Endodermal cell (in vitro differentiated cells): ENCODE measurements at regions not wholly inside any gene's neighbourhood (a gene's known extent, or its start where the extent isn't known, plus 50 kb on each side); places are given as distances from the start of the nearest gene placed in this dataset.
"Not testable (repeated sequence)": the region's sequence is repeated elsewhere in the genome, so short reads cannot be mapped to it uniquely, and the experiment has no call there.

ENCODE experiments used
- DNase-seq: peaks from one replicate; pipeline ENCODE4 v3.0.0-alpha.2; 2017
- H3K27ac ChIP-seq: 2 replicates; pipeline ENCODE4 v1.5.1; 2013; ENCODE audit warnings: mild to moderate bottlenecking, low read depth, low read length, moderate library complexity
- H3K27me3 ChIP-seq: 2 replicates; pipeline ENCODE4 v1.6.1; 2013; ENCODE audit warnings: mild to moderate bottlenecking, low read length, moderate library complexity; ENCODE audit not compliant: insufficient read depth, control insufficient read depth, poor library complexity, severe bottlenecking
- H3K36me3 ChIP-seq: 2 replicates; pipeline ENCODE4 v1.7.0; 2013; ENCODE audit warnings: mild to moderate bottlenecking, low read length, moderate library complexity; ENCODE audit not compliant: control insufficient read depth, insufficient read depth
- H3K4me1 ChIP-seq: one replicate; pipeline ENCODE4 v1.7.0; 2013; ENCODE audit warnings: low read length; ENCODE audit not compliant: control insufficient read depth, insufficient read depth
- H3K4me3 ChIP-seq: 2 replicates; pipeline ENCODE4 v1.5.1; 2013; ENCODE audit warnings: mild to moderate bottlenecking, low read length, moderate library complexity
- H3K9ac ChIP-seq: 2 replicates; pipeline ENCODE4 v1.6.1; 2013; ENCODE audit warnings: mild to moderate bottlenecking, low read length, moderate library complexity; ENCODE audit not compliant: poor library complexity, severe bottlenecking; ENCODE audit errors: extremely low read depth
- H3K9me3 ChIP-seq: 2 replicates; pipeline ENCODE4 v1.6.1; 2013; ENCODE audit warnings: mild to moderate bottlenecking, low read length, moderate library complexity; ENCODE audit not compliant: control insufficient read depth
- H3K27ac Mint-ChIP-seq: 2 replicates; pipeline ENCODE4 v1.8.0; 2020; ENCODE audit warnings: mixed read lengths
- H3K27me3 Mint-ChIP-seq: 2 replicates; pipeline ENCODE4 v1.8.0; 2021; ENCODE audit warnings: mild to moderate bottlenecking, mixed read lengths; ENCODE audit not compliant: insufficient read depth
- H3K36me3 Mint-ChIP-seq: 2 replicates; pipeline ENCODE4 v1.8.0; 2020; ENCODE audit warnings: low read depth, mixed read lengths
- H3K4me1 Mint-ChIP-seq: 2 replicates; pipeline ENCODE4 v1.8.0; 2020; ENCODE audit warnings: mixed read lengths
- H3K4me3 Mint-ChIP-seq: 2 replicates; pipeline ENCODE4 v1.8.0; 2020; ENCODE audit warnings: mild to moderate bottlenecking, moderate library complexity, mixed read lengths
- H3K9me3 Mint-ChIP-seq: 2 replicates; pipeline ENCODE4 v1.8.0; 2020; ENCODE audit warnings: mild to moderate bottlenecking, mixed read lengths
- WGBS, 2 experiments: methylation state at CpG; one replicate each; pipeline versions ENCODE4 v1.1.5 to v1.1.7; 2013; ENCODE audit warnings: missing lambda C conversion rate in 2 of 2, mixed read lengths in 1 of 2; ENCODE audit not compliant: insufficient coverage in 1 of 2, insufficient read length in 1 of 2; 5-methylcytosine and 5-hydroxymethylcytosine counted together
- TF ChIP-seq, protein P1 (sequence below): fragments of 200-600 bp; sonication (generic); conservative IDR thresholded peaks from 2 replicates; pipeline ENCODE4 v1.5.0; 2021; ENCODE audit warnings: antibody characterized with exemption, mild to moderate bottlenecking

DNA sequence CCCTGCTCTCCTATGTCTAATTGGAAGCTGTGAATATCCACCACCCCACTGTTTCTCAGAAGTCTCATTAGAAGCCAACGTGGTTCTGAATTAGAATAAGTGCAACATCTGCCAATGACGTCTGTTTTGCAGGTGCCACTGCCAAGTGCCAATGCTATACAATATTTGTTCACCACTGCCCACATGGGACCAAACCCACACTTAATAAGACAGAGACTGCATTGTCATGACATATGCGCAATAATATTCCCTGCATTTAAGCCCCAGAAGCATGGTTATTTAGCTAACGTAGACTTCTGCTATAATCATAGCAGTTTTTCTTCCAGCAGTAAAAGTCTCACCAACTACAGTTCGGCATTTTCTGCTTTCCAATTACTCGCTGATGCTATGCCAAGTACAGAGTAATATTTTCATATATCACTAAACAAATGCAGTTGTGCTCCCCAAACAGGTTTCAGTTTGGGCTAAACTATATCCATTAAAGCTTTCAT is 262.5 kb upstream of the PCDH18 start:
- TF ChIP-seq, protein P1, sequence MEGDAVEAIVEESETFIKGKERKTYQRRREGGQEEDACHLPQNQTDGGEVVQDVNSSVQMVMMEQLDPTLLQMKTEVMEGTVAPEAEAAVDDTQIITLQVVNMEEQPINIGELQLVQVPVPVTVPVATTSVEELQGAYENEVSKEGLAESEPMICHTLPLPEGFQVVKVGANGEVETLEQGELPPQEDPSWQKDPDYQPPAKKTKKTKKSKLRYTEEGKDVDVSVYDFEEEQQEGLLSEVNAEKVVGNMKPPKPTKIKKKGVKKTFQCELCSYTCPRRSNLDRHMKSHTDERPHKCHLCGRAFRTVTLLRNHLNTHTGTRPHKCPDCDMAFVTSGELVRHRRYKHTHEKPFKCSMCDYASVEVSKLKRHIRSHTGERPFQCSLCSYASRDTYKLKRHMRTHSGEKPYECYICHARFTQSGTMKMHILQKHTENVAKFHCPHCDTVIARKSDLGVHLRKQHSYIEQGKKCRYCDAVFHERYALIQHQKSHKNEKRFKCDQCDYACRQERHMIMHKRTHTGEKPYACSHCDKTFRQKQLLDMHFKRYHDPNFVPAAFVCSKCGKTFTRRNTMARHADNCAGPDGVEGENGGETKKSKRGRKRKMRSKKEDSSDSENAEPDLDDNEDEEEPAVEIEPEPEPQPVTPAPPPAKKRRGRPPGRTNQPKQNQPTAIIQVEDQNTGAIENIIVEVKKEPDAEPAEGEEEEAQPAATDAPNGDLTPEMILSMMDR, result no peak
- Histone ChIP-seq H3K4me3 (no peak overlapping the region), H3K9ac (no peak overlapping the region), H3K4me1 (no peaks in the 10 kb centered on the region), H3K36me3 (no peaks in the 10 kb centered on the region), H3K27me3 (no peaks in the 10 kb centered on the region), H3K9me3 (no peaks in the 10 kb centered on the region), H3K27ac (peak overlapping the region; percentile 5)
- no peak overlapping the region for H3K27ac Mint-ChIP-seq
- H3K9me3 Mint-ChIP-seq, result no peaks in the 10 kb centered on the region
- 88 to 90% methylated on average over 6 of the region's 6 CpGs for WGBS, 2 experiments
- H3K4me3 Mint-ChIP-seq, result no peak overlapping the region
- H3K4me1 Mint-ChIP-seq, result no peaks in the 10 kb centered on the region
- H3K27me3 Mint-ChIP-seq, result no peaks in the 10 kb centered on the region
- H3K36me3 Mint-ChIP-seq, result no peaks in the 10 kb centered on the region
- DNase-seq, result no peak

DNA sequence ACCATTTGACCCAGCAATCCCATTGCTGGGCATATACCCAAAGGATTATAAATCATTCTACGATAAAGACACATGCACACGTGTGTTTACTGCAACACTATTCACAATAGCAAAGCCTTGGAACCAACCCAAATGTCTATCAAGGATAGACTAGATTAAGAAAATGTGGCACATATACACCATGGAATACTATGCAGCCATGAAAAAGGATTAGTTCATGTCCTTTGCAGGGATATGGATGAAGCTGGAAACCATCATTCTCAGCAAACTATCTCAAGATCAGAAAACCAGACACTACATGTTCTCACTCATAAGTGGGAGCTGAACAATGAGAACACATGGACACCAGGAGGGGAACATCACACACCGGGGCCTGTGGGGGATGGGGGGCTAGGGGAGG is 257.0 kb upstream of the PCDH18 start:
- H3K27me3 Mint-ChIP-seq, H3K36me3 ChIP-seq, H3K27ac ChIP-seq, H3K4me3 Mint-ChIP-seq, H3K36me3 Mint-ChIP-seq, H3K9me3 ChIP-seq, DNase-seq, H3K27ac Mint-ChIP-seq, H3K27me3 ChIP-seq, H3K4me3 ChIP-seq, H3K4me1 Mint-ChIP-seq, H3K9me3 Mint-ChIP-seq, H3K4me1 ChIP-seq, H3K9ac ChIP-seq: not testable (repeated sequence)
- WGBS, 2 experiments, result 80 to 90% methylated on average over 1 to 2 of the region's 3 CpGs

DNA sequence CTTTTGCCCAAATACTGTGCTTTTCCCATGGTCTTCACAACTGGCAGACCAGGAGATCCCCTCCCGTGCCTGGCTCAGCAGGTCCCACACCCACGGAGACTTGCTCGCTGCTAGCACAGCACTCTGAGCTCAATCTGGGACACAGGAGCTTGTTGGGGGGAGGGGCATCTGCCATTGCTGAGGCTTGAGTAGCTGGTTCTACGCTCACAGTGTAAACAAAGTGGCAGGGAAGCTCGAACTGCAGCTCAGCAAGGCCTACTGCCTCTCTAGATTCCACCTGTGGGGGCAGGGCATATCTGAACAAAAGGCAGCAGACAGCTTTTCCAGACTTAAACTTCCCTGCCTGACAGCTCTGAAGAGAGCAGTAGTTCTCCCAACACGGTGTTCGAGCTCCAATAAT is 251.6 kb upstream of the PCDH18 start:
- not testable (repeated sequence) for H3K9me3 ChIP-seq, H3K27ac ChIP-seq, H3K4me3 Mint-ChIP-seq, H3K27ac Mint-ChIP-seq, H3K4me3 ChIP-seq, H3K36me3 Mint-ChIP-seq, H3K4me1 ChIP-seq, H3K9me3 Mint-ChIP-seq, H3K27me3 ChIP-seq, H3K36me3 ChIP-seq, H3K9ac ChIP-seq, H3K4me1 Mint-ChIP-seq, H3K27me3 Mint-ChIP-seq
- peak; percentile 52 for DNase-seq
- WGBS, 2 experiments, result 83 to 87% methylated on average over 5 to 7 of the region's 7 CpGs

DNA sequence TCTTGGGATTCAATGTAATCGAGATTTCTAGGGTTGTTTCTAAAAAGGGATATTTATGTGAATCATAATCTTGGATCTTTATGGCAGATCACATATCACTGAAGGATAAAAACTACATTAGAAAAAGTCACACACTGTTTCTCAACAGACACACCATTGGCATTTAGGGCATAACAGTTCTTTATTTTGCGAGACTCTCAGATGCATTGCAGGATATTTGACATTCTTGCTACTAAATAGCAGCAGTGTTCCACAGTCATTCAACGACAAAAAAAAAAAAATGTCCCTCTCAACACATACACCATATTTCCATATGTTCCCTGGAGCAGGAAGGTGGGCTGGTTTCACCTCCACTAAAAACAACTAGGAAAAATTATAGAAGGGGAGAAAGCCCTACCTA is 243.4 kb upstream of the PCDH18 start:
- H3K9me3 Mint-ChIP-seq, result no peaks in the 10 kb centered on the region
- Histone ChIP-seq H3K4me1 (no peaks in the 10 kb centered on the region), H3K27ac (no peak overlapping the region), H3K27me3 (no peaks in the 10 kb centered on the region), H3K9ac (no peak overlapping the region), H3K9me3 (no peaks in the 10 kb centered on the region), H3K36me3 (no peaks in the 10 kb centered on the region), H3K4me3 (no peak overlapping the region)
- 97 to 100% methylated on average over 1 to 3 of the region's 3 CpGs for WGBS, 2 experiments
- H3K27me3 Mint-ChIP-seq, result no peaks in the 10 kb centered on the region
- H3K4me1 Mint-ChIP-seq, result no peaks in the 10 kb centered on the region
- H3K27ac Mint-ChIP-seq, result no peak overlapping the region
- H3K36me3 Mint-ChIP-seq, result no peaks in the 10 kb centered on the region
- H3K4me3 Mint-ChIP-seq, result no peak overlapping the region
- no peak for DNase-seq
- TF ChIP-seq, protein P1, result no peak
